PC-3 (cell line): ENCODE measurements at regions not wholly inside any gene's neighbourhood (a gene's known extent, or its start where the extent isn't known, plus 50 kb on each side); places are given as distances from the start of the nearest gene placed in this dataset.
A peak's percentile ranks its signal among the peaks of the same experiment; 100 is the strongest.

ENCODE experiments used
- ATAC-seq: fragments of 200-7000 bp; cut with Tn5 transposase; 2 replicates; pipeline ENCODE4 v1.9.1; 2020; ENCODE audit warnings: mild to moderate bottlenecking, moderate library complexity
- BruUV-seq: library from RNA; stranded (reverse); fragments of 400-500 nt; replicated peaks from 2 replicates; lab custom pipeline; 2021; lab: Mats Ljungman, UMichigan
- CTCF ChIA-PET: fragments of 300-600 bp; sonication (Branson Sonifier 250); formaldehyde crosslinking; loops from one replicate; lab custom pipeline; 2022; ENCODE audit warnings: antibody characterized with exemption; lab: Charles Lee
- POLR2A ChIA-PET: fragments of 300-600 bp; sonication (Branson Sonifier 250); formaldehyde crosslinking; loops from one replicate; lab custom pipeline; 2022; ENCODE audit warnings: antibody characterized with exemption; ENCODE audit not compliant: unreplicated experiment; lab: Charles Lee
- DNase-seq: peaks from one replicate; pipeline ENCODE4 v3.0.0-alpha.2; 2015
- H2AFZ ChIP-seq: fragments of 300-600 bp; sonication (generic); 2 replicates; pipeline ENCODE4 v1.6.0; 2016; ENCODE audit warnings: antibody characterized with exemption, low read length
- H3F3A ChIP-seq: fragments of 300-600 bp; sonication (generic); one replicate; pipeline ENCODE4 v1.6.0; 2017; ENCODE audit warnings: antibody characterized with exemption, low read length, control low read depth, mild to moderate bottlenecking; ENCODE audit not compliant: unreplicated experiment
- H3K27ac ChIP-seq: fragments of 300-600 bp; sonication (generic); 2 replicates; pipeline ENCODE4 v1.5.1; 2016; ENCODE audit warnings: mild to moderate bottlenecking, low read length
- H3K27me3 ChIP-seq: fragments of 300-600 bp; sonication (generic); 2 replicates; pipeline ENCODE4 v1.6.1; 2016; ENCODE audit warnings: low read length, mixed read lengths
- H3K36me3 ChIP-seq: fragments of 300-600 bp; sonication (generic); 2 replicates; pipeline ENCODE4 v1.6.1; 2016; ENCODE audit warnings: low read depth, mixed run types, low read length, mixed read lengths
- H3K4me1 ChIP-seq: fragments of 300-600 bp; sonication (generic); 2 replicates; pipeline ENCODE4 v1.5.1; 2016; ENCODE audit warnings: low read length; ENCODE audit not compliant: insufficient read depth
- H3K4me2 ChIP-seq: fragments of 300-600 bp; sonication (generic); 2 replicates; pipeline ENCODE4 v1.6.0; 2016; ENCODE audit warnings: low read length
- H3K4me3 ChIP-seq: fragments of 300-600 bp; sonication (generic); 2 replicates; pipeline ENCODE4 v1.5.1; 2016; ENCODE audit warnings: mild to moderate bottlenecking, low read length, mixed read lengths
- H3K79me2 ChIP-seq: fragments of 300-600 bp; sonication (generic); 2 replicates; pipeline ENCODE4 v1.6.1; 2017; ENCODE audit warnings: low read length, mixed read lengths
- H3K9ac ChIP-seq: fragments of 300-600 bp; sonication (generic); 2 replicates; pipeline ENCODE4 v1.6.0; 2016; ENCODE audit warnings: mild to moderate bottlenecking, low read length
- H3K9me2 ChIP-seq: fragments of 300-600 bp; sonication (generic); replicated peaks from 2 replicates; pipeline ENCODE4 v1.6.1; 2016; ENCODE audit warnings: mixed run types, low read length, mixed read lengths
- H3K9me3 ChIP-seq: fragments of 300-600 bp; sonication (generic); 2 replicates; pipeline ENCODE4 v1.6.1; 2016; ENCODE audit warnings: low read length, mixed read lengths
- H4K20me1 ChIP-seq: fragments of 300-600 bp; sonication (generic); 2 replicates; pipeline ENCODE4 v1.6.1; 2016; ENCODE audit warnings: low read length, mixed read lengths
- EZH2 ChIP-seq: fragments of 300-600 bp; sonication (generic); IDR thresholded peaks from one replicate; pipeline ENCODE4 v1.6.1; 2017; ENCODE audit warnings: antibody characterized with exemption, mild to moderate bottlenecking, low read length; ENCODE audit not compliant: unreplicated experiment
- EZH2phosphoT487 ChIP-seq: fragments of 300-600 bp; sonication (generic); IDR thresholded peaks from 2 replicates; pipeline ENCODE4 v1.6.1; 2018; ENCODE audit warnings: mild to moderate bottlenecking, antibody characterized with exemption, low read length, borderline replicate concordance
- intact Hi-C: fragments of 100-400 bp; cut with micrococcal nuclease; formaldehyde crosslinking; loops from 2 replicates; pipeline ENCODE4 v1.9.0; 2023
- TF ChIP-seq, protein P1 (sequence below): fragments of 300-600 bp; sonication (generic); conservative IDR thresholded peaks from 2 replicates; pipeline ENCODE4 v1.5.1; 2017; ENCODE audit warnings: antibody characterized with exemption, low read depth, mild to moderate bottlenecking, low read length

DNA sequence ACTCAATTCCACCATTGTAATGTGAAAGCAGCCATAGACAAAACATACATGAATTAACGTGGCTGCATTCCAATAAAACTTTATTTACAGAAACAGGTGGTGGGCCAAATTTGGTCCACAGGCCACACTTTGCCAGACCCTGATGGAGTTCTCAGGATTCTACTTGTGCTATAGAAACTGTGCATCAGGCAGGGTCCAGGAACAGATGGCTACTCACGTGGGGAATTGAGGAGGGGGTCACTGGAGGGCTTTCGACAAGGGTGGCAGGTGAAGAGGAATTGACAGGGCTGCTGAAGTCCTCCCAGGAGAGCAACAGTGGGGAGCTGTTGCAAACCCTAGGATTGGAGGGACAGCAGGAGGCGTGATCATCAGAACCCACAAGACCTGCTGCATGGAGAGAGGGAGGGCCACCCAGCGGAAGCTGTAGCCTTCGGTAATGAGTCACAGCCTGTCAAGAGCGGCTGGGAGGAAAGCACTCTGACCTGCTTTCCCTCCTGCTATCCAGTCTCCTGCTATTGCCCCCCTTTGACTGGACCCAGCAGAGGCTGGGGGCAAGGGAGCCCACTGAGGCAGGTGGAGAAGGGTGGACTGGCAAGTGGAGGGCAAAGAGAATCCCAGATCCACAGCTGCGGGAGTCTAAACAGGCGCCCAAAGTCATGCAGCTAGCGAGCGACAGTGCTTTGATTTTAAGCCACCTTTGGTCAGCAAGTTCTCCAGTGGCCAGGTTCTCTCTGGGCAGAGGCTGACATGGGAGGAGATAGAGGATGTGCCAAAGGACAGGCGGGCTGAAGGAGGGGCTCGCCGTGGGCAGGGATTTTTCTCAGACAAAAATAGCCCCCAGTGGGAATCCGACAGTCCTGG, 138.3 kb upstream of the SMIM23 start:
- H3F3A ChIP-seq, result no peaks in the 10 kb centered on the region
- peak; percentile 97 for ATAC-seq
- BruUV-seq, result no TSS peak
- no peaks in the 10 kb centered on the region for H3K9me3 ChIP-seq
- no peaks in the 10 kb centered on the region for H3K79me2 ChIP-seq
- H3K4me1 ChIP-seq, result peaks cover 8% of the 10 kb centered on the region
- intact Hi-C loops, result no loop called here
- no peaks in the 10 kb centered on the region for H3K36me3 ChIP-seq
- H3K9me2 ChIP-seq, result no peaks in the 10 kb centered on the region
- peak; percentile 76 for DNase-seq
- H3K27me3 ChIP-seq, result peaks cover 42% of the 10 kb centered on the region
- no peak overlapping the region for H3K4me3 ChIP-seq
- POLR2A ChIA-PET, result no interaction called here
- no peaks in the 10 kb centered on the region for H4K20me1 ChIP-seq
- no peak overlapping the region for H3K27ac ChIP-seq
- peak overlapping the region; percentile 47 for H3K4me2 ChIP-seq
- H3K9ac ChIP-seq, result no peak overlapping the region
- TF ChIP-seq, protein P1, sequence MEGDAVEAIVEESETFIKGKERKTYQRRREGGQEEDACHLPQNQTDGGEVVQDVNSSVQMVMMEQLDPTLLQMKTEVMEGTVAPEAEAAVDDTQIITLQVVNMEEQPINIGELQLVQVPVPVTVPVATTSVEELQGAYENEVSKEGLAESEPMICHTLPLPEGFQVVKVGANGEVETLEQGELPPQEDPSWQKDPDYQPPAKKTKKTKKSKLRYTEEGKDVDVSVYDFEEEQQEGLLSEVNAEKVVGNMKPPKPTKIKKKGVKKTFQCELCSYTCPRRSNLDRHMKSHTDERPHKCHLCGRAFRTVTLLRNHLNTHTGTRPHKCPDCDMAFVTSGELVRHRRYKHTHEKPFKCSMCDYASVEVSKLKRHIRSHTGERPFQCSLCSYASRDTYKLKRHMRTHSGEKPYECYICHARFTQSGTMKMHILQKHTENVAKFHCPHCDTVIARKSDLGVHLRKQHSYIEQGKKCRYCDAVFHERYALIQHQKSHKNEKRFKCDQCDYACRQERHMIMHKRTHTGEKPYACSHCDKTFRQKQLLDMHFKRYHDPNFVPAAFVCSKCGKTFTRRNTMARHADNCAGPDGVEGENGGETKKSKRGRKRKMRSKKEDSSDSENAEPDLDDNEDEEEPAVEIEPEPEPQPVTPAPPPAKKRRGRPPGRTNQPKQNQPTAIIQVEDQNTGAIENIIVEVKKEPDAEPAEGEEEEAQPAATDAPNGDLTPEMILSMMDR, result peak; percentile 38
- TF ChIP-seq EZH2 (no peak), EZH2phosphoT487 (no peak)
- peak overlapping the region; percentile 58 for H2AFZ ChIP-seq
- CTCF ChIA-PET, result no interaction called here

- Histone ChIP-seq H3K79me2 (no peaks in the 10 kb centered on the region), H3K27ac (no peak overlapping the region), H3K27me3 (peaks cover 42% of the 10 kb centered on the region), H3K9me2 (no peaks in the 10 kb centered on the region), H3F3A (no peaks in the 10 kb centered on the region), H3K9me3 (no peaks in the 10 kb centered on the region), H3K4me3 (no peak overlapping the region), H3K4me2 (no peak overlapping the region), H2AFZ (0 out of 2 replicates have a peak overlapping the region, but pooled peaks have one; percentile 37), H4K20me1 (no peaks in the 10 kb centered on the region), H3K4me1 (peaks cover 8% of the 10 kb centered on the region), H3K36me3 (no peaks in the 10 kb centered on the region), H3K9ac (no peak overlapping the region)
- CTCF ChIA-PET, result no interaction called here
- POLR2A ChIA-PET, result no interaction called here
- DNase-seq, result no peak
- BruUV-seq, result no TSS peak
- intact Hi-C loops, result no loop called here
- no peak for ATAC-seq
- TF ChIP-seq EZH2 (no peak), EZH2phosphoT487 (no peak)
- TF ChIP-seq, protein P1, result no peak
Observed at GRCh38 chr5:171647904-171648260, 137.7 kb upstream of the SMIM23 start.
